AG20443 (cell line): ENCODE measurements at regions not wholly inside any gene's neighbourhood (a gene's known extent, or its start where the extent isn't known, plus 50 kb on each side); places are given as distances from the start of the nearest gene placed in this dataset.
A peak's percentile ranks its signal among the peaks of the same experiment; 100 is the strongest.

Experiments used
- DNase-seq: peaks from one replicate; pipeline ENCODE4 v3.0.0; 2012; ENCODE audit warnings: low spot score, mixed read lengths

GRCh38 chr16:85971902-85972638, 73.1 kb downstream of the IRF8 start:
- no peak for DNase-seq

- no peak for DNase-seq
Measured at GRCh38 chr16:85974428-85975375, 75.7 kb downstream of the IRF8 start.

- no peak for DNase-seq
Measured at GRCh38 chr16:85975451-85975981, 76.6 kb downstream of the IRF8 start.

- DNase-seq = no peak
Measured at GRCh38 chr16:85978291-85978775, 79.4 kb downstream of the IRF8 start.

- no peak for DNase-seq
Measured at GRCh38 chr16:85978976-85979375, 80.0 kb downstream of the IRF8 start.

- no peak for DNase-seq
Measured at GRCh38 chr16:85979605-85980004, 80.6 kb downstream of the IRF8 start.

- DNase-seq = no peak
Measured at GRCh38 chr16:85980686-85981085, 81.7 kb downstream of the IRF8 start.

GRCh38 chr16:85981826-85982562, 83.0 kb downstream of the IRF8 start:
- DNase-seq = no peak

GRCh38 chr16:85982563-85982939, 83.6 kb downstream of the IRF8 start:
- DNase-seq = no peak

- DNase-seq = no peak
Measured at GRCh38 chr16:85983064-85983463, 84.1 kb downstream of the IRF8 start.

- DNase-seq = no peak
Measured at GRCh38 chr16:85983606-85984230, 84.8 kb downstream of the IRF8 start.

- no peak for DNase-seq
Measured at GRCh38 chr16:85984231-85984880, 85.4 kb downstream of the IRF8 start.

- DNase-seq = no peak
Measured at GRCh38 chr16:85984947-85985451, 86.0 kb downstream of the IRF8 start.

GRCh38 chr16:85986931-85987749, 88.2 kb downstream of the IRF8 start:
- no peak for DNase-seq

GRCh38 chr16:85987750-85988078, 88.8 kb downstream of the IRF8 start:
- peak; percentile 79 for DNase-seq

- no peak for DNase-seq
Measured at GRCh38 chr16:85988306-85988705, 89.3 kb downstream of the IRF8 start.

GRCh38 chr16:85988723-85989313, 89.9 kb downstream of the IRF8 start:
- DNase-seq = no peak

GRCh38 chr16:85989376-85989775, 90.4 kb downstream of the IRF8 start:
- DNase-seq = no peak

- no peak for DNase-seq
Measured at GRCh38 chr16:85989863-85990643, 91.1 kb downstream of the IRF8 start.
